ENCODE measurements at regions not wholly inside any gene's neighbourhood (a gene's known extent, or its start where the extent isn't known, plus 50 kb on each side); places are given as distances from the start of the nearest gene placed in this dataset.

- no peak for TF ChIP-seq CTCF (IDR thresholded peaks at IDR 0.05; ENCODE audit: low read length, missing control alignments)
- DNase-seq (ENCODE audit: low read depth), result no peak
- no peak overlapping the region for H3K4me3 ChIP-seq (replicated peaks; ENCODE audit: low read depth, low read length)
Measured at GRCh38 chrX:13933352-13933751, 96.3 kb downstream of the GEMIN8 start.

- DNase-seq (ENCODE audit: low read depth), result no peak
- no peak overlapping the region for H3K4me3 ChIP-seq (replicated peaks; ENCODE audit: low read depth, low read length)
- TF ChIP-seq CTCF (IDR thresholded peaks at IDR 0.05; ENCODE audit: low read length, missing control alignments), result no peak
Measured at GRCh38 chrX:13932416-13932815, 97.3 kb downstream of the GEMIN8 start.

- no peak for TF ChIP-seq CTCF (IDR thresholded peaks at IDR 0.05; ENCODE audit: low read length, missing control alignments)
- DNase-seq (ENCODE audit: low read depth), result no peak
- no peak overlapping the region for H3K4me3 ChIP-seq (replicated peaks; ENCODE audit: low read depth, low read length)
Measured at GRCh38 chrX:13927175-13927574, 102.5 kb downstream of the GEMIN8 start.

GRCh38 chrX:13923845-13924244, 105.8 kb downstream of the GEMIN8 start:
- H3K4me3 ChIP-seq (replicated peaks; ENCODE audit: low read depth, low read length), result no peak overlapping the region
- no peak for TF ChIP-seq CTCF (IDR thresholded peaks at IDR 0.05; ENCODE audit: low read length, missing control alignments)
- DNase-seq (ENCODE audit: low read depth), result no peak

- H3K4me3 ChIP-seq (replicated peaks; ENCODE audit: low read depth, low read length), result no peak overlapping the region
- no peak for TF ChIP-seq CTCF (IDR thresholded peaks at IDR 0.05; ENCODE audit: low read length, missing control alignments)
- DNase-seq (ENCODE audit: low read depth), result no peak
Measured at GRCh38 chrX:13923289-13923688, 106.4 kb upstream of the GPM6B start.

- H3K4me3 ChIP-seq (replicated peaks; ENCODE audit: low read depth, low read length), result no peak overlapping the region
- no peak for TF ChIP-seq CTCF (IDR thresholded peaks at IDR 0.05; ENCODE audit: low read length, missing control alignments)
- no peak for DNase-seq (ENCODE audit: low read depth)
Measured at GRCh38 chrX:13917507-13917906, 100.6 kb upstream of the GPM6B start.

- DNase-seq (ENCODE audit: low read depth), result peak; percentile 7
Measured at GRCh38 chrX:13911586-13911985, 94.7 kb upstream of the GPM6B start.

More at GRCh38 chrX:13911586-13911985, 94.7 kb upstream of the GPM6B start:
- H3K4me3 ChIP-seq (replicated peaks; ENCODE audit: low read depth, low read length), result no peak overlapping the region
- no peak for TF ChIP-seq CTCF (IDR thresholded peaks at IDR 0.05; ENCODE audit: low read length, missing control alignments)
